Esophagus squamous epithelium (tissue), 4 donors: ENCODE measurements at regions not wholly inside any gene's neighbourhood (a gene's known extent, or its start where the extent isn't known, plus 50 kb on each side); places are given as distances from the start of the nearest gene placed in this dataset.

ENCODE experiments used
- POLR2A ChIP-seq, 4 donors: fragments of 450-650 bp; IDR thresholded peaks; one replicate each; pipeline ENCODE4 v1.6.1; 2017; ENCODE audit warnings: antibody characterized with exemption in 4 of 4, mild to moderate bottlenecking in 4 of 4, moderate library complexity in 3 of 4
- TF ChIP-seq, protein P1 (sequence below), 6 experiments: fragments of 450-650 bp in 4 of 6; fragments of 200-600 bp in 2 of 6; sonication (generic) in 2 of 6; IDR thresholded peaks; one replicate each; pipeline ENCODE4 v1.5.1; 2016 to 2019; ENCODE audit warnings: antibody characterized with exemption in 6 of 6, mild to moderate bottlenecking in 4 of 6, moderate library complexity in 4 of 6

DNA sequence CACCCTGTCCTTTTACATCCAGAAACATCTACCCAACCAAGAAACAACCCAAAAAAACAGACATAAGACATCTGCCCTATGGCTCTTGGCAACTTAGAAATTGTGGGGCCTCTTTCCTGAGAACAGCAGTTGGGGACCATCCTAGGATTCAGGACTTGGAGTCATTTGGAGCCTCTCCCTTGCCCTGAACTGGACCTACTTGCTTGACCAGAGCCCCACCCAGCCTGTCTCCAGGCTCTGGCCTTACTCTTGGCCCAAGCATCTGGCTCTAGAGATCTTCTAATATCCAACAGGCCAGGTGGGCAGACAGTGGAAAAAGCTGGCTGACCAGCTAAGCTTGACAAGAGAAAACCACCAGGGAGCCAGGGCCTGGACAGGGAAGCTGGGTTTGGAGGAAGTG lies 99.1 kb upstream of the C2CD4B start:
- no peak for TF ChIP-seq POLR2A (IDR thresholded peaks at IDR 0.05)
- TF ChIP-seq, protein P1, sequence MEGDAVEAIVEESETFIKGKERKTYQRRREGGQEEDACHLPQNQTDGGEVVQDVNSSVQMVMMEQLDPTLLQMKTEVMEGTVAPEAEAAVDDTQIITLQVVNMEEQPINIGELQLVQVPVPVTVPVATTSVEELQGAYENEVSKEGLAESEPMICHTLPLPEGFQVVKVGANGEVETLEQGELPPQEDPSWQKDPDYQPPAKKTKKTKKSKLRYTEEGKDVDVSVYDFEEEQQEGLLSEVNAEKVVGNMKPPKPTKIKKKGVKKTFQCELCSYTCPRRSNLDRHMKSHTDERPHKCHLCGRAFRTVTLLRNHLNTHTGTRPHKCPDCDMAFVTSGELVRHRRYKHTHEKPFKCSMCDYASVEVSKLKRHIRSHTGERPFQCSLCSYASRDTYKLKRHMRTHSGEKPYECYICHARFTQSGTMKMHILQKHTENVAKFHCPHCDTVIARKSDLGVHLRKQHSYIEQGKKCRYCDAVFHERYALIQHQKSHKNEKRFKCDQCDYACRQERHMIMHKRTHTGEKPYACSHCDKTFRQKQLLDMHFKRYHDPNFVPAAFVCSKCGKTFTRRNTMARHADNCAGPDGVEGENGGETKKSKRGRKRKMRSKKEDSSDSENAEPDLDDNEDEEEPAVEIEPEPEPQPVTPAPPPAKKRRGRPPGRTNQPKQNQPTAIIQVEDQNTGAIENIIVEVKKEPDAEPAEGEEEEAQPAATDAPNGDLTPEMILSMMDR (IDR thresholded peaks at IDR 0.05) = no peak
